GM20431 (cell line): ENCODE measurements at regions not wholly inside any gene's neighbourhood (a gene's known extent, or its start where the extent isn't known, plus 50 kb on each side); places are given as distances from the start of the nearest gene placed in this dataset.

Experiments used
- in situ Hi-C: fragments of 300-500 bp; cut with MseI, MboI; formaldehyde crosslinking; loops from one replicate; pipeline ENCODE4 v1.15.0; 2020; ENCODE audit warnings: low sequenced_read_pairs; ENCODE audit not compliant: unreplicated experiment

DNA sequence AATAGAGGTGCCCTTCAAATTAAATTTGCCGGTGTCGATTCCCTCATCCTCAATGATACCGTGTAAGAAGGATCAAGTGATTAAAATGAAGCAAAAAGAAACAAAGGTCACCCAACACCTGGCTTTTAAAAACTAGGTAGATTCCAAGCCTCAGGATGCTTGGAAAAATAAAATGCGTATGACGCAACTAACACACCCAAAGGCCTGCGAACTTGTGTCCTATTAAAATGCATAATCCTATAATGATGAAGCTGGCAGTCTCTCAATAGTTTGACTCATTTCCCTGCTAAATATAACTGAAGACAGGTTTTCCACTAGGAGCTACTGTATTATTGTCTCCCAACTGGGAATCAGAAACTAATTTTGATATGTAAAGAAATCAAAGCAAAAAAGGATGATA is 263.2 kb downstream of the DHX15 start:
- in situ Hi-C loops: no loop called here

DNA sequence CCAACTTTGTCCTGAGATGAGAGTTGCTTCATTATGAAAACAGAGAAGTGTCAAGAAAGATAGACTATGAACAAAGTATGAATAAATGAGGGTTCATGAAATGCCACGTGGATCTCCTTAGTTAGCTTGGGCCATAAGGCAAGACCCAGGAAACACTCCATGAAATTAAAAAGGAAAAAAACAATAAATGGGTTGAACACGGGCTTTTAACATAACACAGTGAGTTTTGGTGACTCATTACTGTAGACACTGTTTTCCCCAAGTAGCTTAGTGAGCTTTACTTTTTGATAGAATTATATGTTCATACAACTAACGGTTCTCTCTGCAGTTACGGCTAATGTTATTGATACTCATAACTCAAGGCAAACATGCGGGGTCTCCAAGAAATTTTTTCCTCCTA is 265.0 kb downstream of the DHX15 start:
- in situ Hi-C loops: no loop called here

DNA sequence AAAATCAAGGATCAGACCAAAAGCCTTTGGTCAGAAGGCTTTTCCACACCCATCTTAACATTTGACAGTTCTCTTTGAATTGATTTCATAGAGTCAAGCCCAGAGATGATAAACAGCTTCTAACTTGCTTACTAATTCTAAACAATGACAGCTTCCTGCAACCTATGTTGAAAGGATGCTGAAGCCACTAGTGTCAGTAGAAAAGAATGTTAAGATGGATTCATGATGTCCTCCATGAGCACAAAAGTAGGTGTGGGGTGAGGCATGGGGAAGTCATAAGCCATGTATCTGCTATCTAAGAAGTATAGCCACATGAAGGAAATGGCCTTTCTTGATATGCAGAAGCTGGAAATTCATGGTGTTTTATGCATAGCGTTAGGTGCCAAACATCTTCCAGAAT is 269.3 kb downstream of the DHX15 start:
- in situ Hi-C loops: no loop called here

- in situ Hi-C loops: no loop called here
These were observed 272.0 kb downstream of the DHX15 start for GRCh38 chr4:24312261-24312913.

DNA sequence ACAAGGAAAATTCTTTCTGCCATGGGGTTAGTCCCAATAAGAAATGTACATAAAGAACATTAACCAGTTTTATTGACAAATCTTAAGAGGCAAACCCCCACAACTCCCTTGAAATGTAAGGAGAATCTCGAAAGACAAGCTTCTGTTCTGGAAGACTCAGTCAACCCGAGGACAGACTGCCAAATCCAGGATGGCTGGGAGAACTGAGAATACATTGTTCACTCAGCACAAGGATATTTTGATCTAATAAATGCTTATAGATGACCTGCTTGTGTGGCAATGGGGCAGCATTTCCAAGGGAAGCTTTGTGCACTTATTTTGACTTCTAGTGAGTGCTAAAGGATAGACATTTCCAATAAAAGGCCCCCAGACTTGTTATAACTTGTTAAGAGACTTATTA is 280.4 kb downstream of the DHX15 start:
- in situ Hi-C loops: no loop called here

- in situ Hi-C loops: no loop called here
These were observed 285.4 kb downstream of the DHX15 start for GRCh38 chr4:24298911-24299310.

DNA sequence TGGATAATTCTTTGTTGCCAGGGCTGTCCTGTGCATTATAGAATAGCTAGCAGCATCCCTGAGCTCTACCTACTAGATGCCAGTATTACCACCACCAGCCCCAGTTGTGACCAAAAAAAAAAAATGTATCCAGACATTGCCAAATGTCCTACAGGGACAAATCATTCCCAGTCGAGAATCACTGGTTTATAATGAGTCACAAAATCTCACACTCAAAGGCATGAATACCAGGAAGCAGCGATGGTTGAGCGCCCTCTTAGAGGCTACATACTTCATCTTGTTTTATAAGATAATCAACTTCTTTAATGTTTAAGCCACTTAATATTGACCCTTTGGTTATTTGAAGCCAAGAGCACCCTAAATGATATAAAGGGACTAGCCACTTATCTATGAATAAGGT is 297.3 kb downstream of the DHX15 start:
- in situ Hi-C loops: no loop called here

- in situ Hi-C loops: no loop called here
These were observed 298.6 kb downstream of the DHX15 start for GRCh38 chr4:24285759-24286158.

GRCh38 chr4:24282446-24282845 is 301.9 kb downstream of the DHX15 start:
- in situ Hi-C loops: no loop called here

DNA sequence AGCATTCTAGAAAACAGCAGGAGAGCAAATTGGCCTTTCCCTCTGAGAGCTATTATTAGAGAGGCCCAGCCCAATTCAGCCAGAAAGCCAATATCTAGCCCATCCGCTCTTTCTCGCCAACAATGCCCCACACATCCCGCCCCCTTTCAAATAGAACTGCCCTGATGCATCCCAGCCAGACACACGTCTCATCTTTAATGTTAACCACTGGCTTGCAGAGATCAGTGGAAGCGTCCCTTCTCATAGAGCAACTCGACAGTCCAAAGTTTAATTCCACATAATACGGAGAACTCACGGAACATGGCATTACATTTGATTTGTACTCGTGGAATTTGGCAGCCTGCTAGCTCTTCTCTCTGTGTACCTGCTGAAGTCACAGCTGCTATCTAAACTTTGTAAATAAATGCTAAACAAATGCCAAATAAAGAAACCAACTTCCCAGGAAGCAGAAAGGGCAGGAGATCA is 304.4 kb downstream of the DHX15 start:
- in situ Hi-C loops: no loop called here

- in situ Hi-C loops: no loop called here
These were observed 304.9 kb downstream of the DHX15 start for GRCh38 chr4:24279469-24279868.

- in situ Hi-C loops: no loop called here
These were observed 305.7 kb downstream of the DHX15 start for GRCh38 chr4:24278693-24279092.

GRCh38 chr4:24274381-24274941 is 309.9 kb downstream of the DHX15 start:
- in situ Hi-C loops: no loop called here

DNA sequence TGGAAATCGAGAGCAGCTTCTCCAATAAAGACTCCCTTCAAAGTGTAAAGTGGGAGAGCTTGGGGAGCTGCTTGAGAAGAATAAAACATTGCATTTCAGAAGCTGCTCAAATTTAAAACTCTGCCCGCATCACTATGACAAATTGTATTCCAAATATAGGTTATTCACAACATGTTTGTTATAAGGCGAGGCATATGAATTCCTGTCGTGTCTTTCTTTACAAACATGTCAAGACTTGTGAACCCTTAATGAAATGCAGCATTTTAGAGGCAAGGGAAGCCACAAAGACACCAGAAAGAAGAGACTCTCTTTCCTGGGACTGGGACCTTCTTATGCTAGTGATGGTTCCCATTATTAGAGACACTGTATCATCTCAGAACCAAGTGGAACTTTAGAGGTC is 311.2 kb downstream of the DHX15 start:
- in situ Hi-C loops: no loop called here

GRCh38 chr4:24266951-24267722 is 317.2 kb downstream of the DHX15 start:
- in situ Hi-C loops: no loop called here

GRCh38 chr4:24265989-24266388 is 318.4 kb downstream of the DHX15 start:
- in situ Hi-C loops: no loop called here

- in situ Hi-C loops: no loop called here
These were observed 321.7 kb downstream of the DHX15 start for GRCh38 chr4:24262616-24263015.

DNA sequence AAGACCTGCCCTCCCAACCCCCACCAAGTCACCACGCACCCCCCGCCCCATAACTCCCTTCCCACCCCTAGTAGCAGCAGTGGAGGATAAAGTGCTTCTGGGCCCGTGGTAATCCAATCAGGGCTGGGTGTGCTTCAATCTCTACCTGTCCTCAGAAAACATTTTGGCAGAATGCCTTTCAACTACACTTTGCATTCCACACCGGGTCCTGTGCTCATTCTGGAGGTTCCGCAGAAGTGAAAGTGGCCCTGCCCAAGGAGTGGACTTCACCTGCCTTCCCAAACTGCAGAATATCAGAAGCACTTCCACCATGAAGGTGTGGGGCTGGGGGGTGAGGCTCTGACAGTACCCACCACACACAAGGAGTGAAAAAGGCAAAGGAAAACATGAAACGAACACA is 322.3 kb downstream of the DHX15 start:
- in situ Hi-C loops: no loop called here

DNA sequence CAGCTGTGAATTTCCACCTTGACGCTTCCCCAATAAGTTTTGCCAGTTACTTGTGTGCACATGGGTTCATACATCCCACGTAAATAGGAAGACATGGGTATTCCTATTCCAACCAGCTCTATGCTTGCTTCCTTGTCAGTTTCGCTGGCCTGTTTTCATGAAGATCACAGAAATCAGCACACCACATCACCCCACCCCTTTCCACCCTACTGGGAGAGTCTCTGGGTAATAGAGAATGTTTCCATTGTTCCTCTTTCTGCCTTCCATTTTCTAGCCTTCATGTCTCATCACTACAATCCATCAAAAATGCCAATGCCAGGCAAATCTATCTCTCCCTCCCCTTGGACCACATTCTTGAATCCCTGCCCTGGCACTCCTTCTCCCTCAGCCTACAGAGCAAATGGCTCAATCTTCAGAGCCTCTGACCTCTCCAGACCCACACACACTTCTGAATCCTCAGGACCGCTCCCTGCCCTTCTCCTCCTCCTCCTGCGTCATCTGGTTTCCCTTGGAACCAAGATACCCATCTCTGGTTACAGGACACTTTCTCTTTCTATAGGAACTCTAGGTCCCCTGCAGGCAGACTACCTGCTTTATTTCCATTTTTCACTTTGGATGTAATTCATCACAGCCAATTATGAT is 323.3 kb downstream of the DHX15 start:
- in situ Hi-C loops: no loop called here

- in situ Hi-C loops: no loop called here
These were observed 324.1 kb downstream of the DHX15 start for GRCh38 chr4:24260133-24260715.

- in situ Hi-C loops: no loop called here
These were observed 327.8 kb downstream of the DHX15 start for GRCh38 chr4:24256547-24256946.
